IMR-90 (cell line): ENCODE measurements at regions not wholly inside any gene's neighbourhood (a gene's known extent, or its start where the extent isn't known, plus 50 kb on each side); places are given as distances from the start of the nearest gene placed in this dataset.

Source experiments
- ATAC-seq: fragments of 200-7000 bp; cut with Tn5 transposase; 2 replicates; pipeline ENCODE4 v1.9.1; 2020; ENCODE audit warnings: low read depth, mild to moderate bottlenecking, moderate library complexity
- BruUV-seq: library from RNA; stranded (reverse); fragments of 400-500 nt; replicated peaks from 2 replicates; lab custom pipeline; 2021; lab: Mats Ljungman, UMichigan
- CTCF ChIA-PET: fragments of 300-600 bp; formaldehyde crosslinking; extraction: SDS; loops from one replicate; lab custom pipeline; 2021; ENCODE audit warnings: antibody characterized with exemption; lab: Yijun Ruan, JAX
- POLR2A ChIA-PET: fragments of 300-600 bp; sonication (Branson Sonifier 250); formaldehyde crosslinking; loops from one replicate; lab custom pipeline; 2022; ENCODE audit warnings: antibody characterized with exemption; ENCODE audit not compliant: unreplicated experiment; lab: Charles Lee
- DNase-seq: peaks from one replicate; pipeline ENCODE4 v3.0.0; 2013
- H2AFZ ChIP-seq: replicated peaks from 2 replicates; pipeline ENCODE3; 2013; ENCODE audit warnings: low read length, mild to moderate bottlenecking; ENCODE audit not compliant: poor library complexity
- H2AK5ac ChIP-seq: 2 replicates; pipeline ENCODE4 v1.6.1; 2013; ENCODE audit warnings: low read depth, low read length, inconsistent platforms
- H2AK9ac ChIP-seq: replicated peaks from 2 replicates; pipeline ENCODE3; 2013; ENCODE audit warnings: mild to moderate bottlenecking, low read depth, low read length, moderate library complexity; ENCODE audit not compliant: poor library complexity
- H2BK120ac ChIP-seq: 2 replicates; pipeline ENCODE4 v1.6.1; 2013; ENCODE audit warnings: low read depth, low read length, inconsistent platforms
- H2BK15ac ChIP-seq: 3 replicates; pipeline ENCODE4 v1.6.1; 2013; ENCODE audit warnings: low read depth, low read length, inconsistent platforms
- H2BK20ac ChIP-seq: 2 replicates; pipeline ENCODE4 v1.6.1; 2013; ENCODE audit warnings: low read depth, mild to moderate bottlenecking, inconsistent platforms, low read length, moderate library complexity
- H2BK5ac ChIP-seq: 2 replicates; pipeline ENCODE4 v1.6.1; 2013; ENCODE audit warnings: mild to moderate bottlenecking, low read depth, low read length, inconsistent platforms; ENCODE audit not compliant: poor library complexity, severe bottlenecking
- H3K14ac ChIP-seq: replicated peaks from 2 replicates; pipeline ENCODE4 v1.6.1; 2013; ENCODE audit warnings: low read depth, low read length, inconsistent platforms
- H3K18ac ChIP-seq: 2 replicates; pipeline ENCODE4 v1.6.1; 2013; ENCODE audit warnings: low read depth, low read length, control low read depth
- H3K23ac ChIP-seq: 2 replicates; pipeline ENCODE4 v1.6.1; 2013; ENCODE audit warnings: low read depth, low read length, inconsistent platforms
- H3K27ac ChIP-seq: 2 replicates; pipeline ENCODE4 v1.5.1; 2013; ENCODE audit warnings: mild to moderate bottlenecking, control low read depth, low read length; ENCODE audit not compliant: insufficient read depth
- H3K27me3 ChIP-seq: 2 replicates; pipeline ENCODE4 v1.6.1; 2013; ENCODE audit warnings: low read length; ENCODE audit not compliant: control insufficient read depth, insufficient read depth
- H3K36me3 ChIP-seq: 2 replicates; pipeline ENCODE4 v1.6.1; 2013; ENCODE audit warnings: low read length, mixed read lengths; ENCODE audit not compliant: control insufficient read depth, insufficient read depth
- H3K4ac ChIP-seq: 2 replicates; pipeline ENCODE4 v1.6.1; 2013; ENCODE audit warnings: low read depth, low read length, inconsistent platforms
- H3K4me1 ChIP-seq: 2 replicates; pipeline ENCODE4 v1.6.1; 2013; ENCODE audit warnings: low read length, mixed read lengths; ENCODE audit not compliant: control insufficient read depth, insufficient read depth
- H3K4me2 ChIP-seq: 2 replicates; pipeline ENCODE4 v1.6.1; 2013; ENCODE audit warnings: low read depth, mild to moderate bottlenecking, control low read depth, low read length, moderate library complexity
- H3K4me3 ChIP-seq: 2 replicates; pipeline ENCODE4 v1.5.1; 2013; ENCODE audit warnings: low read depth, mild to moderate bottlenecking, control low read depth, low read length, moderate library complexity; ENCODE audit not compliant: insufficient read depth
- H3K56ac ChIP-seq: 2 replicates; pipeline ENCODE4 v1.6.1; 2013; ENCODE audit warnings: low read length, inconsistent platforms; ENCODE audit not compliant: insufficient read depth; ENCODE audit errors: extremely low read depth
- H3K79me1 ChIP-seq, 2 experiments: 2 replicates each; pipeline ENCODE4 v1.6.1; 2013; ENCODE audit warnings: low read length in 2 of 2, inconsistent platforms in 1 of 2, low read depth in 1 of 2
- H3K9ac ChIP-seq: 2 replicates; pipeline ENCODE4 v1.6.1; 2013; ENCODE audit warnings: low read depth, low read length, control low read depth
- H3K9me1 ChIP-seq: 2 replicates; pipeline ENCODE4 v1.6.1; 2013; ENCODE audit warnings: low read length, inconsistent platforms; ENCODE audit not compliant: insufficient read depth
- H3K9me3 ChIP-seq: 2 replicates; pipeline ENCODE4 v1.6.1; 2013; ENCODE audit warnings: low read length; ENCODE audit not compliant: control insufficient read depth, insufficient read depth
- H4K20me1 ChIP-seq: 2 replicates; pipeline ENCODE4 v1.6.1; 2013; ENCODE audit warnings: low read length, inconsistent platforms; ENCODE audit not compliant: insufficient read depth
- H4K5ac ChIP-seq: 2 replicates; pipeline ENCODE4 v1.6.1; 2013; ENCODE audit warnings: mild to moderate bottlenecking, low read depth, low read length, control low read depth
- H4K8ac ChIP-seq, 2 experiments: 2 replicates each; pipeline ENCODE4 v1.6.1; 2013; ENCODE audit warnings: low read depth in 2 of 2, low read length in 2 of 2, control low read depth in 1 of 2, inconsistent platforms in 1 of 2
- H4K91ac ChIP-seq: 2 replicates; pipeline ENCODE4 v1.6.1; 2013; ENCODE audit warnings: low read depth, low read length, inconsistent platforms; ENCODE audit not compliant: insufficient read depth
- ELK1 ChIP-seq: fragments of 150-350 bp; IDR thresholded peaks from 2 replicates; pipeline ENCODE4 v1.6.1; 2016; ENCODE audit warnings: low read depth, mild to moderate bottlenecking, low read length, moderate library complexity, borderline replicate concordance
- MAZ ChIP-seq: IDR thresholded peaks from 2 replicates; pipeline ENCODE4 v1.6.1; 2012; ENCODE audit warnings: low read depth, mild to moderate bottlenecking, low read length, improper control_type of control experiment, moderate library complexity, borderline replicate concordance
- MXI1 ChIP-seq: IDR thresholded peaks from 2 replicates; pipeline ENCODE4 v1.6.1; 2012; ENCODE audit warnings: low read depth, mild to moderate bottlenecking, low read length, moderate library complexity, borderline replicate concordance
- NFE2L2 ChIP-seq: fragments of 150-350 bp; IDR thresholded peaks from 2 replicates; pipeline ENCODE4 v1.6.1; 2016; ENCODE audit warnings: low read depth, mild to moderate bottlenecking, low read length
- POLR2A ChIP-seq: IDR thresholded peaks from 2 replicates; pipeline ENCODE4 v1.6.1; 2012; ENCODE audit warnings: mild to moderate bottlenecking, low read depth, low read length
- USF2 ChIP-seq: fragments of 150-350 bp; IDR thresholded peaks from 2 replicates; pipeline ENCODE4 v1.6.1; 2017; ENCODE audit warnings: mild to moderate bottlenecking, antibody characterized with exemption, low read length, low read depth
- WGBS, 2 experiments: methylation state at CpG; one replicate each; pipeline versions ENCODE4 v1.1.5 to v1.1.7; 2013; ENCODE audit warnings: missing lambda C conversion rate in 2 of 2; ENCODE audit not compliant: insufficient read length in 1 of 2; ENCODE audit errors: extremely low coverage in 2 of 2; 5-methylcytosine and 5-hydroxymethylcytosine counted together
- dilution Hi-C: fragments of 300-500 bp; cut with HindIII; formaldehyde crosslinking; loops from one replicate; pipeline ENCODE4 v1.14.3; 2018; ENCODE audit warnings: low sequenced_read_pairs; ENCODE audit not compliant: unreplicated experiment
- in situ Hi-C: fragments of 300-500 bp; cut with MboI; formaldehyde crosslinking; loops from 3 replicates; pipeline ENCODE4 v1.14.3; 2019; ENCODE audit warnings: low sequenced_read_pairs, inconsistent platforms, mixed read lengths
- intact Hi-C: fragments of 100-400 bp; cut with micrococcal nuclease; formaldehyde crosslinking; loops from 2 replicates; pipeline ENCODE4 v1.10.0; 2022

- Histone ChIP-seq H2AK9ac (no peak overlapping the region), H4K8ac (no peak overlapping the region), H3K9ac (no peak overlapping the region), H3K27me3 (no peaks in the 10 kb centered on the region), H3K27ac (no peak overlapping the region), H3K4ac (no peak overlapping the region), H3K9me1 (peaks cover 4% of the 10 kb centered on the region; the same call in 1 of the 2 replicates), H4K20me1 (no peaks in the 10 kb centered on the region), H2BK15ac (no peak overlapping the region), H3K14ac (no peak overlapping the region), H2BK5ac (no peak overlapping the region), H2AFZ (no peak overlapping the region), H3K36me3 (no peaks in the 10 kb centered on the region), H3K9me3 (peaks cover 2% of the 10 kb centered on the region; the same call in 1 of the 2 replicates), H3K4me1 (peaks cover 6% of the 10 kb centered on the region; the same call in 1 of the 2 replicates), H4K5ac (no peak overlapping the region), H4K91ac (no peak overlapping the region), H3K23ac (no peak overlapping the region), H2AK5ac (no peak overlapping the region), H3K18ac (peak overlapping the region; percentile 22; the same call in 1 of the 2 replicates), H2BK20ac (no peak overlapping the region), H3K79me1 (no peaks in the 10 kb centered on the region), H3K56ac (no peak overlapping the region), H3K4me2 (no peak overlapping the region), H2BK120ac (no peak overlapping the region), H3K4me3 (no peak overlapping the region)
- in situ Hi-C loops (no loop called here), intact Hi-C loops (no loop called here), dilution Hi-C loops (no loop called here)
- no CpG with 5 or more reads among the region's 3 CpGs for WGBS, 2 experiments
- ChIA-PET POLR2A (no interaction called here), CTCF (no interaction called here)
- no peak for TF ChIP-seq MXI1
- no peak for TF ChIP-seq USF2
- no peak for TF ChIP-seq POLR2A
- TF ChIP-seq MAZ = no peak
- TF ChIP-seq NFE2L2 = no peak
- no peak for TF ChIP-seq ELK1
- ATAC-seq (no peak), DNase-seq (no peak)
- no TSS peak for BruUV-seq
Observed at GRCh38 chr2:149653831-149654445, 66.4 kb upstream of the MMADHC start.
